ENCODE measurements at regions not wholly inside any gene's neighbourhood (a gene's known extent, or its start where the extent isn't known, plus 50 kb on each side); places are given as distances from the start of the nearest gene placed in this dataset.

GRCh38 chr14:87131879-87132278 lies 861.1 kb downstream of the GALC start:
- no peak overlapping the region for H3K4me3 ChIP-seq
- H3K27ac ChIP-seq: no peak overlapping the region
- H3F3A ChIP-seq (ENCODE audit: insufficient read depth, low read depth): no peaks in the 10 kb centered on the region
- H3K36me3 ChIP-seq (ENCODE audit: low read depth): no peaks in the 10 kb centered on the region
- TF ChIP-seq EZH2 (IDR thresholded peaks at IDR 0.05; ENCODE audit: low read depth) (no peak), CTCF (conservative IDR thresholded peaks at IDR 0.05) (no peak)
- H3K9me2 ChIP-seq (ENCODE audit: insufficient read depth): no peaks in the 10 kb centered on the region
- no peak overlapping the region for H3K4me2 ChIP-seq
- H3K4me1 ChIP-seq (replicated peaks; ENCODE audit: insufficient read depth): no peaks in the 10 kb centered on the region
- POLR2A ChIA-PET (ENCODE audit: unreplicated experiment): no interaction called here
- no peak overlapping the region for H2AFZ ChIP-seq
- H3K9me3 ChIP-seq (ENCODE audit: insufficient read depth, low read depth): no peaks in the 10 kb centered on the region
- no TSS peak for BruUV-seq (replicated peaks)
- CTCF ChIA-PET: no interaction called here
- H4K20me1 ChIP-seq (ENCODE audit: insufficient read depth): no peaks in the 10 kb centered on the region
- peak in 1 of 2 experiments; percentile 40 for DNase-seq
- no peaks in the 10 kb centered on the region for H3K27me3 ChIP-seq (ENCODE audit: insufficient read depth, low read depth)
- intact Hi-C loops (cut with micrococcal nuclease; ENCODE audit: unreplicated experiment): no loop called here
- H3K79me2 ChIP-seq (ENCODE audit: low read depth): no peaks in the 10 kb centered on the region

GRCh38 chr14:87122166-87122565 lies 870.8 kb downstream of the GALC start:
- no peaks in the 10 kb centered on the region for H3K4me1 ChIP-seq (replicated peaks; ENCODE audit: insufficient read depth)
- intact Hi-C loops (cut with micrococcal nuclease; ENCODE audit: unreplicated experiment): no loop called here
- ChIA-PET CTCF (no interaction called here), POLR2A (ENCODE audit: unreplicated experiment) (no interaction called here)
- no peak overlapping the region for H3K27ac ChIP-seq
- H3K27me3 ChIP-seq (ENCODE audit: insufficient read depth, low read depth): no peaks in the 10 kb centered on the region
- H3K36me3 ChIP-seq (ENCODE audit: low read depth): no peaks in the 10 kb centered on the region
- H3K79me2 ChIP-seq (ENCODE audit: low read depth): no peaks in the 10 kb centered on the region
- no peaks in the 10 kb centered on the region for H4K20me1 ChIP-seq (ENCODE audit: insufficient read depth)
- no peaks in the 10 kb centered on the region for H3F3A ChIP-seq (ENCODE audit: insufficient read depth, low read depth)
- no TSS peak for BruUV-seq (replicated peaks)
- H3K9me3 ChIP-seq (ENCODE audit: insufficient read depth, low read depth): no peaks in the 10 kb centered on the region
- no peak overlapping the region for H3K4me2 ChIP-seq
- no peaks in the 10 kb centered on the region for H3K9me2 ChIP-seq (ENCODE audit: insufficient read depth)
- DNase-seq: no peak
- no peak overlapping the region for H3K4me3 ChIP-seq
- no peak overlapping the region for H2AFZ ChIP-seq
- TF ChIP-seq CTCF (conservative IDR thresholded peaks at IDR 0.05) (no peak), EZH2 (IDR thresholded peaks at IDR 0.05; ENCODE audit: low read depth) (no peak)

- H2AFZ ChIP-seq: no peak overlapping the region
- CTCF ChIA-PET: no interaction called here
- POLR2A ChIA-PET (ENCODE audit: unreplicated experiment): no interaction called here
- H3K79me2 ChIP-seq (ENCODE audit: low read depth): no peaks in the 10 kb centered on the region
- no peaks in the 10 kb centered on the region for H3K9me3 ChIP-seq (ENCODE audit: insufficient read depth, low read depth)
- no peaks in the 10 kb centered on the region for H3K9me2 ChIP-seq (ENCODE audit: insufficient read depth)
- no peaks in the 10 kb centered on the region for H3K27me3 ChIP-seq (ENCODE audit: insufficient read depth, low read depth)
- intact Hi-C loops (cut with micrococcal nuclease; ENCODE audit: unreplicated experiment): no loop called here
- H3K36me3 ChIP-seq (ENCODE audit: low read depth): no peaks in the 10 kb centered on the region
- H3F3A ChIP-seq (ENCODE audit: insufficient read depth, low read depth): no peaks in the 10 kb centered on the region
- H3K27ac ChIP-seq: no peak overlapping the region
- no peaks in the 10 kb centered on the region for H3K4me1 ChIP-seq (replicated peaks; ENCODE audit: insufficient read depth)
- no peak for TF ChIP-seq CTCF (conservative IDR thresholded peaks at IDR 0.05)
- TF ChIP-seq EZH2 (IDR thresholded peaks at IDR 0.05; ENCODE audit: low read depth): no peak
- H3K4me2 ChIP-seq: no peak overlapping the region
- no peak overlapping the region for H3K4me3 ChIP-seq
- BruUV-seq (replicated peaks): no TSS peak
- no peaks in the 10 kb centered on the region for H4K20me1 ChIP-seq (ENCODE audit: insufficient read depth)
- DNase-seq: no peak
Observed at GRCh38 chr14:87121716-87122115, 871.3 kb downstream of the GALC start.

Measured in PC-9 (cell line).